Ovary (tissue), 7 donors: ENCODE measurements at regions not wholly inside any gene's neighbourhood (a gene's known extent, or its start where the extent isn't known, plus 50 kb on each side); places are given as distances from the start of the nearest gene placed in this dataset.

Experiments used
- DNase-seq, 5 donors: peaks; one replicate each; pipeline ENCODE4 v3.0.0-alpha.2; 2019 to 2020
- H3K27ac ChIP-seq, 2 donors: fragments of 200-600 bp; one replicate each; pipeline versions ENCODE4 v1.5.1 to v1.8.0; 2019 to 2022
- H3K27me3 ChIP-seq: fragments of 200-600 bp; one replicate; pipeline ENCODE4 v1.8.0; 2022
- H3K36me3 ChIP-seq: fragments of 200-600 bp; sonication (generic); one replicate; pipeline ENCODE4 v1.5.1; 2019
- H3K4me1 ChIP-seq: one replicate; pipeline ENCODE4 v1.8.1; 2013; ENCODE audit warnings: mild to moderate bottlenecking, moderate library complexity; ENCODE audit not compliant: insufficient read depth
- H3K4me3 ChIP-seq: fragments of 200-600 bp; sonication (generic); one replicate; pipeline ENCODE4 v1.5.1; 2017
- H3K9me3 ChIP-seq, 2 donors: fragments of 200-600 bp in 1 of 2; sonication (generic) in 1 of 2; one replicate each; pipeline versions ENCODE4 v1.5.1 to v1.8.1; 2013 to 2019; ENCODE audit warnings: mild to moderate bottlenecking in 1 of 2, moderate library complexity in 1 of 2
- EP300 ChIP-seq: sonication (generic); formaldehyde crosslinking; IDR thresholded peaks from one replicate; pipeline ENCODE4 v1.6.1; 2017; ENCODE audit warnings: antibody characterized with exemption
- POLR2A ChIP-seq: fragments of 450-650 bp; IDR thresholded peaks from one replicate; pipeline ENCODE4 v1.6.1; 2017; ENCODE audit warnings: antibody characterized with exemption, mild to moderate bottlenecking, moderate library complexity
- WGBS, 3 donors: extraction: QIAGEN DNeasy Blood & Tissue Kit in 1 of 3; methylation state at CpG; one replicate each; pipeline versions ENCODE4 v1.1.5 to v1.1.7; 2013 to 2017; 5-methylcytosine and 5-hydroxymethylcytosine counted together
- intact Hi-C, 4 donors: fragments of 100-400 bp; cut with DNase I; formaldehyde crosslinking; loops; one replicate each; pipeline versions ENCODE4 v1.11.0 to v1.15.1; 2022 to 2023
- TF ChIP-seq, protein P1 (sequence below), 3 donors: fragments of 450-650 bp in 2 of 3; fragments of 200-600 bp in 1 of 3; IDR thresholded peaks; one replicate each; pipeline versions ENCODE4 v1.5.1 to v1.8.0; 2016 to 2022; ENCODE audit warnings: antibody characterized with exemption in 3 of 3, mild to moderate bottlenecking in 1 of 3
- donor health status: DM: no; HTN: no; CAD: no; lungs with moderate emphysema.
- donor health status: DM: no; HTN: no; CAD: no.
- donor health status: Bipolar disorder and iron deficiency.
- donor health status: DM: no; HTN: no; CAD: no.
- donor health status: DM: yes; HTN: yes; CAD: no.

- H3K4me3 ChIP-seq: no peak overlapping the region
- intact Hi-C loops: no loop called here
- H3K36me3 ChIP-seq: no peaks in the 10 kb centered on the region
- TF ChIP-seq, protein P1, sequence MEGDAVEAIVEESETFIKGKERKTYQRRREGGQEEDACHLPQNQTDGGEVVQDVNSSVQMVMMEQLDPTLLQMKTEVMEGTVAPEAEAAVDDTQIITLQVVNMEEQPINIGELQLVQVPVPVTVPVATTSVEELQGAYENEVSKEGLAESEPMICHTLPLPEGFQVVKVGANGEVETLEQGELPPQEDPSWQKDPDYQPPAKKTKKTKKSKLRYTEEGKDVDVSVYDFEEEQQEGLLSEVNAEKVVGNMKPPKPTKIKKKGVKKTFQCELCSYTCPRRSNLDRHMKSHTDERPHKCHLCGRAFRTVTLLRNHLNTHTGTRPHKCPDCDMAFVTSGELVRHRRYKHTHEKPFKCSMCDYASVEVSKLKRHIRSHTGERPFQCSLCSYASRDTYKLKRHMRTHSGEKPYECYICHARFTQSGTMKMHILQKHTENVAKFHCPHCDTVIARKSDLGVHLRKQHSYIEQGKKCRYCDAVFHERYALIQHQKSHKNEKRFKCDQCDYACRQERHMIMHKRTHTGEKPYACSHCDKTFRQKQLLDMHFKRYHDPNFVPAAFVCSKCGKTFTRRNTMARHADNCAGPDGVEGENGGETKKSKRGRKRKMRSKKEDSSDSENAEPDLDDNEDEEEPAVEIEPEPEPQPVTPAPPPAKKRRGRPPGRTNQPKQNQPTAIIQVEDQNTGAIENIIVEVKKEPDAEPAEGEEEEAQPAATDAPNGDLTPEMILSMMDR (IDR thresholded peaks at IDR 0.05): no peak
- no peak for TF ChIP-seq POLR2A
- no peak for TF ChIP-seq EP300
- no peak overlapping the region for H3K27ac ChIP-seq
- no peaks in the 10 kb centered on the region for H3K4me1 ChIP-seq
- WGBS, 3 donors: 86 to 97% (median 94%) methylated on average over 1 of the region's 1 CpG
- H3K9me3 ChIP-seq: no peaks in the 10 kb centered on the region
- DNase-seq: no peak
- H3K27me3 ChIP-seq: no peaks in the 10 kb centered on the region
These were observed 748.3 kb downstream of the C12orf50 start for GRCh38 chr12:87280893-87281292.

DNA sequence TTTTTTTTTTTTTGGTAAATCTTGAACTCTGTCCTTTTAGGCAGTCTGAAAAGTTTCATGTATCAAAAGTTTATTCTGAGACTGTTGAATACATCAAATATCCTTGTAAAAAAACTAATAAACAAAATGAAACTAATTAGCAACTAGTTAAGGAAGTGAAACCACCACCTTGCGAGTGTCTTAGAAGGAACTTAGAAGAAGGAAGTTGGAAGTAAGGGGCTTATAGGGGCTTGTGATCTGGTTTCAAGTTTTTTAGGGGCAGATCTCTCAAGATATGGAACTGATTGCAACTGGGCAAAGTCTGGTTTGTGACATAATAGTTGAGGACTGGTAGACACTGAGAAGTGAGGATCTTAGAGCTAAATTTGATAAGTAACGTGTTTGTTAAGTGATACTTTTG, 748.8 kb downstream of the C12orf50 start:
- H3K4me3 ChIP-seq: no peak overlapping the region
- DNase-seq: no peak

DNA sequence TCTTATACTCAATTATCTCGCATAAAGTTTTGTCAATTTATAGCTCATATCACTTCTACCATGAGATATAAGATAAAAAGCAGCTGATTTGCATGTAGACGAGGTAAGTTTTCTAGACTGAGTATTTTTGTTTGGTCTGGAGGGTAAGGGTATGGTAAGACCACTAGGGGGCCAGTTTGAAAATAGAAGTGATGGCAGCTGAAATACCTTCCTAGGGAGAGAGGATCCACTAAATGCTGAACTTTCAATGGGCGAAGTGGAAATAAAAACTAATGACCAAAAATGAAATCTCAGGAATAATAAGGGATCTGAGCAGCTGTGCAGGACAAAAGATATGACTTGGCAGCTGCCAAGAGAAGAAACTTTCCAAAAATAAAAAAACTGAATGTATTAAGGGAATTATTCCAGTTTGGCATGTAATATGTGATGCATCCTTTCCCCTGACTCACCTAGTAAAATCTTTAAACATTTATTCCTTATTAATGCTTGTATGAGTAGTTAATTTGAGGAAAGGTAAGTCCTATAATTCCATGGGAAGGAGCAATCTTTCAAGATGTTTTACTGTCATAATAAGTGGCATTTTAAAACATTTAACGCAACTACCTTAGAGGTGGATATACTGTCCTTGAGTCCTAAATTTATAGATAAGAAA, 754.5 kb downstream of the C12orf50 start:
- intact Hi-C loops: no loop called here
- TF ChIP-seq, protein P1 (IDR thresholded peaks at IDR 0.05): no peak
- TF ChIP-seq POLR2A (no peak), EP300 (no peak)
- Histone ChIP-seq H3K36me3 (no peaks in the 10 kb centered on the region), H3K4me1 (no peaks in the 10 kb centered on the region), H3K9me3 (no peaks in the 10 kb centered on the region), H3K4me3 (no peak overlapping the region), H3K27me3 (no peaks in the 10 kb centered on the region), H3K27ac (no peak overlapping the region)
- no peak for DNase-seq
- 76 to 80% (median 78%) methylated on average over 4 of the region's 4 CpGs for WGBS, 3 donors

More for the DNA sequence above, 748.8 kb downstream of the C12orf50 start:
- intact Hi-C loops: no loop called here
- Histone ChIP-seq H3K4me1 (no peaks in the 10 kb centered on the region), H3K36me3 (no peaks in the 10 kb centered on the region), H3K27me3 (no peaks in the 10 kb centered on the region), H3K9me3 (no peaks in the 10 kb centered on the region), H3K27ac (no peak overlapping the region)
- TF ChIP-seq POLR2A (no peak), EP300 (no peak)
- TF ChIP-seq, protein P1 (IDR thresholded peaks at IDR 0.05): no peak
- 90 to 96% (median 96%) methylated on average over 2 of the region's 2 CpGs for WGBS, 3 donors

GRCh38 chr12:87272851-87273250, 756.4 kb downstream of the C12orf50 start:
- Histone ChIP-seq H3K4me1 (no peaks in the 10 kb centered on the region), H3K36me3 (no peaks in the 10 kb centered on the region), H3K4me3 (no peak overlapping the region), H3K9me3 (no peaks in the 10 kb centered on the region), H3K27me3 (no peaks in the 10 kb centered on the region), H3K27ac (no peak overlapping the region)
- DNase-seq: no peak
- intact Hi-C loops: no loop called here
- 14 to 56% (median 23%) methylated on average over 2 of the region's 2 CpGs for WGBS, 3 donors
- TF ChIP-seq, protein P1 (IDR thresholded peaks at IDR 0.05): no peak
- TF ChIP-seq EP300 (no peak), POLR2A (no peak)
